B cell (primary cell): ENCODE measurements at regions not wholly inside any gene's neighbourhood (a gene's known extent, or its start where the extent isn't known, plus 50 kb on each side); places are given as distances from the start of the nearest gene placed in this dataset.

ENCODE experiments used
- ATAC-seq: fragments of 200-7000 bp; cut with Tn5 transposase; one replicate; pipeline ENCODE4 v1.10.0; 2021; ENCODE audit warnings: low read depth, mild to moderate bottlenecking, moderate number of reproducible peaks, moderate library complexity
- CTCF ChIA-PET: fragments of 350-600 bp; sonication (Branson Sonifier 250); formaldehyde crosslinking; loops from one replicate; lab custom pipeline; 2021; ENCODE audit warnings: antibody characterized with exemption, inconsistent platforms; lab: Charles Lee
- POLR2A ChIA-PET: fragments of 350-600 bp; sonication (Branson Sonifier 250); formaldehyde crosslinking; loops from one replicate; lab custom pipeline; 2021; ENCODE audit warnings: antibody characterized with exemption; lab: Charles Lee
- DNase-seq: peaks from one replicate; pipeline ENCODE4 v3.0.0; 2013
- H2AFZ ChIP-seq: 2 replicates; pipeline ENCODE4 v1.6.1; 2012; ENCODE audit warnings: mild to moderate bottlenecking, low read depth, low read length; ENCODE audit not compliant: insufficient read depth, poor library complexity, severe bottlenecking
- H3K27ac ChIP-seq, 2 donors: 1 replicate in 1 of 2; 2 replicates in 1 of 2; pipeline ENCODE4 v1.5.1; 2012 to 2013; ENCODE audit warnings: low read length in 2 of 2, mild to moderate bottlenecking in 2 of 2, moderate library complexity in 1 of 2
- H3K27me3 ChIP-seq, 4 experiments: fragments of 200-600 bp in 1 of 4; sonication (generic) in 1 of 4; replicated peaks in 1 of 4; 1 replicate in 2 of 4; 2 replicates in 2 of 4; pipeline versions ENCODE4 v1.6.1 to v1.7.0; 2013 to 2016; ENCODE audit warnings: low read length in 3 of 4, mild to moderate bottlenecking in 2 of 4, mixed read lengths in 1 of 4, moderate library complexity in 1 of 4; ENCODE audit not compliant: insufficient read depth in 4 of 4, control insufficient read depth in 3 of 4; ENCODE audit errors: control extremely low read depth in 1 of 4
- H3K36me3 ChIP-seq, 2 experiments: replicated peaks in 1 of 2; 1 replicate in 1 of 2; 2 replicates in 1 of 2; pipeline versions ENCODE4 v1.6.1 to v1.7.1; 2013; ENCODE audit warnings: low read length in 1 of 2; ENCODE audit not compliant: insufficient read depth in 2 of 2, control insufficient read depth in 1 of 2; ENCODE audit errors: control extremely low read depth in 1 of 2, extremely low read depth in 1 of 2
- H3K4me1 ChIP-seq, 2 donors: fragments of 200-600 bp in 1 of 2; sonication (generic) in 1 of 2; 1 replicate in 1 of 2; 2 replicates in 1 of 2; pipeline versions ENCODE4 v1.5.1 to v1.6.1; 2013 to 2017; ENCODE audit warnings: low read length in 2 of 2; ENCODE audit not compliant: control insufficient read depth in 2 of 2, insufficient read depth in 2 of 2
- H3K4me2 ChIP-seq: replicated peaks from 2 replicates; pipeline ENCODE3; 2012; ENCODE audit warnings: mild to moderate bottlenecking, low read depth, low read length; ENCODE audit not compliant: poor library complexity, severe bottlenecking
- H3K4me3 ChIP-seq, 5 experiments: fragments of 200-600 bp in 1 of 5; sonication (generic) in 1 of 5; 1 replicate in 3 of 5; 2 replicates in 2 of 5; pipeline versions ENCODE4 v1.5.1 to v1.7.0; 2011 to 2016; ENCODE audit warnings: low read length in 4 of 5, mild to moderate bottlenecking in 4 of 5, low read depth in 2 of 5, control low read depth in 1 of 5, moderate library complexity in 1 of 5; ENCODE audit not compliant: insufficient read depth in 1 of 5; ENCODE audit errors: control extremely low read depth in 1 of 5, extremely low read depth in 1 of 5
- H3K79me2 ChIP-seq: fragments of 200-600 bp; sonication (generic); one replicate; pipeline ENCODE4 v1.6.0; 2016; ENCODE audit warnings: low read length; ENCODE audit not compliant: control insufficient read depth, insufficient read depth
- H3K9ac ChIP-seq: fragments of 200-600 bp; sonication (generic); 2 replicates; pipeline ENCODE4 v1.6.1; 2017; ENCODE audit warnings: mild to moderate bottlenecking, low read length, moderate library complexity
- H3K9me3 ChIP-seq, 3 donors: one replicate each; pipeline versions ENCODE4 v1.6.1 to v1.7.1; 2013; ENCODE audit warnings: low read length in 2 of 3; ENCODE audit not compliant: control insufficient read depth in 2 of 3, insufficient read depth in 1 of 3; ENCODE audit errors: control extremely low read depth in 1 of 3
- H4K20me1 ChIP-seq: 2 replicates; pipeline ENCODE4 v1.6.0; 2012; ENCODE audit warnings: mild to moderate bottlenecking, low read length; ENCODE audit not compliant: insufficient read depth, control insufficient read depth, poor library complexity, severe bottlenecking
- H3K27ac Mint-ChIP-seq: one replicate; pipeline ENCODE4 v1.8.0; 2021; ENCODE audit warnings: mixed read lengths
- H3K27me3 Mint-ChIP-seq: one replicate; pipeline ENCODE4 v1.8.0; 2021; ENCODE audit warnings: mixed read lengths
- H3K4me1 Mint-ChIP-seq: one replicate; pipeline ENCODE4 v1.8.0; 2021; ENCODE audit warnings: mixed read lengths
- H3K4me3 Mint-ChIP-seq: one replicate; pipeline ENCODE4 v1.8.0; 2021; ENCODE audit warnings: mixed read lengths
- H3K9me3 Mint-ChIP-seq: one replicate; pipeline ENCODE4 v1.8.0; 2022; ENCODE audit warnings: mixed read lengths; ENCODE audit not compliant: insufficient read depth
- EZH2 ChIP-seq: IDR thresholded peaks from 2 replicates; pipeline ENCODE4 v1.6.1; 2012; ENCODE audit warnings: borderline replicate concordance, low read depth, mild to moderate bottlenecking, moderate library complexity, low read length; ENCODE audit not compliant: insufficient read depth, poor library complexity, severe bottlenecking
- WGBS: methylation state at CpG from one replicate; pipeline ENCODE4 v1.1.5; 2013; ENCODE audit warnings: missing lambda C conversion rate; ENCODE audit not compliant: insufficient coverage; 5-methylcytosine and 5-hydroxymethylcytosine counted together
- intact Hi-C: fragments of 100-400 bp; cut with micrococcal nuclease; formaldehyde crosslinking; loops from one replicate; pipeline ENCODE4 v1.10.0; 2022
- TF ChIP-seq, protein P1 (sequence below): fragments of 200-600 bp; IDR thresholded peaks from one replicate; pipeline ENCODE4 v1.8.0; 2022; ENCODE audit warnings: antibody characterized with exemption, mild to moderate bottlenecking

DNA sequence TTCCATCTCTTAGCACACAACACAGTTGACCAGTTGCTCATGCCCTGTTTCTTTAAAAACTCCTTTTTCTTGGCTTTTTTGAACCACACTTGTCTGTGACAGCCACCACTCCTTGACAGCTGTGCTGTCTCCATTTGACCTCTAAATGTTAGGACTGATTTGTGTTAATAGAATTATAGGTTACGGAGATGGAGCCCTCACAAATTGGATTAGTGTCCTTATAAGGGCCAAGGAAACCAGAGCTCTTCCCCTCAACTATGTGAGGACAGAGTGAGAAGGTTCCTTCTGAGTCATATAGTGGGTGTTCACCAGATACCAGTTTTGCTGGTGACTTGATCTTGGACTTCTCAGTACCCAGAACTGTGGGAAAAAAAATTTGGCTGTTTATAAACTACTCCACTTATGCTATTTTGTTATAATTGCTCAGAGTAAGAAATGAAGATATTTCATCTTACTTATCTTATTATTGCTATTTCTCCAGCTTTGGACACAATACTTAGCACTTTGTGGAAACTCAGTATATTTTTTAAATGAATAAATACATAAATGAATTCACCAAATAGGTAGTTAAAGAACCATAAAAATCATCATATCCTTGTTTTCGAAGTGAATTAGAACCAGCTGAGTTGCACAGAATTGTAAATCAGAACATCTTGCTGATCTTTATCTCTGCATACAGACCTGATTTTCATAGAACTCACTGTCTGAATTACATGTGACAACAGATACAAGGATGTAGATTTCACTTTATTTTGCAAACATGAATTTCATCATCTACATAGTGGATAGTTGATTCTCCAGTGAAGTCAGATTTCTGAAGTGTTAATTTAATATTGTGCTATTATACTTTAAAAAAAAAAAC lies 598.5 kb upstream of the IRAK1BP1 start:
- Histone ChIP-seq H3K4me1 (no peaks in the 10 kb centered on the region), H2AFZ (no peak overlapping the region), H3K9ac (no peak overlapping the region), H3K27ac (no peak overlapping the region), H3K27me3 (no peaks in the 10 kb centered on the region), H3K4me2 (no peak overlapping the region), H3K79me2 (no peaks in the 10 kb centered on the region), H3K36me3 (no peaks in the 10 kb centered on the region), H3K9me3 (no peaks in the 10 kb centered on the region), H3K4me3 (no peak overlapping the region), H4K20me1 (no peaks in the 10 kb centered on the region)
- WGBS = no CpG with 5 or more reads among the region's 2 CpGs
- ChIA-PET POLR2A (no interaction called here), CTCF (no interaction called here)
- Mint-ChIP-seq H3K27ac (no peak overlapping the region), H3K4me3 (no peak overlapping the region), H3K9me3 (no peaks in the 10 kb centered on the region), H3K27me3 (no peaks in the 10 kb centered on the region), H3K4me1 (no peaks in the 10 kb centered on the region)
- no peak for ATAC-seq
- TF ChIP-seq, protein P1, sequence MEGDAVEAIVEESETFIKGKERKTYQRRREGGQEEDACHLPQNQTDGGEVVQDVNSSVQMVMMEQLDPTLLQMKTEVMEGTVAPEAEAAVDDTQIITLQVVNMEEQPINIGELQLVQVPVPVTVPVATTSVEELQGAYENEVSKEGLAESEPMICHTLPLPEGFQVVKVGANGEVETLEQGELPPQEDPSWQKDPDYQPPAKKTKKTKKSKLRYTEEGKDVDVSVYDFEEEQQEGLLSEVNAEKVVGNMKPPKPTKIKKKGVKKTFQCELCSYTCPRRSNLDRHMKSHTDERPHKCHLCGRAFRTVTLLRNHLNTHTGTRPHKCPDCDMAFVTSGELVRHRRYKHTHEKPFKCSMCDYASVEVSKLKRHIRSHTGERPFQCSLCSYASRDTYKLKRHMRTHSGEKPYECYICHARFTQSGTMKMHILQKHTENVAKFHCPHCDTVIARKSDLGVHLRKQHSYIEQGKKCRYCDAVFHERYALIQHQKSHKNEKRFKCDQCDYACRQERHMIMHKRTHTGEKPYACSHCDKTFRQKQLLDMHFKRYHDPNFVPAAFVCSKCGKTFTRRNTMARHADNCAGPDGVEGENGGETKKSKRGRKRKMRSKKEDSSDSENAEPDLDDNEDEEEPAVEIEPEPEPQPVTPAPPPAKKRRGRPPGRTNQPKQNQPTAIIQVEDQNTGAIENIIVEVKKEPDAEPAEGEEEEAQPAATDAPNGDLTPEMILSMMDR = no peak
- no peak for TF ChIP-seq EZH2
- intact Hi-C loops = no loop called here
- DNase-seq = no peak

DNA sequence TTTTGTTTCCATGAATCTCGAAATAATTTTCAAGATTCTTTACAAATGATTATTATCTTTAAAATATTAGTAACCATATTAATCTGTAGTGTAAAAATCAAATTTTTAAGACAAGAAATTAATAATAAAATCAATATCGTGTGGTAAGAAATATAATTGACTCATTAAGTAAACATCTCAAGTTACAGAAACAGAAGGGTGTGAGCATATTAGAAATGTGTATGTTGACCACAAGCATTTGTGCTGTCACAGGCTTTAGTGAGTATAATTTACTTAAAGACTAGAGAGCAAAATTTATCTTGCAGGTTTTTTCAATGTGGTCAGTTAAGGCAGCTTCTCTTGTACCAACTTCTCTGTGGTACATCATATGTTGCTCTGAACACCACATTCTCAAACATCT lies 566.5 kb upstream of the IRAK1BP1 start:
- Histone ChIP-seq H3K4me3 (no peak overlapping the region), H3K27me3 (no peaks in the 10 kb centered on the region), H3K4me1 (no peaks in the 10 kb centered on the region), H3K9ac (no peak overlapping the region), H2AFZ (no peak overlapping the region), H3K4me2 (no peak overlapping the region), H3K9me3 (no peaks in the 10 kb centered on the region), H3K36me3 (no peaks in the 10 kb centered on the region), H3K79me2 (no peaks in the 10 kb centered on the region), H3K27ac (no peak overlapping the region), H4K20me1 (no peaks in the 10 kb centered on the region)
- Mint-ChIP-seq H3K4me1 (no peaks in the 10 kb centered on the region), H3K9me3 (no peaks in the 10 kb centered on the region), H3K27ac (no peak overlapping the region), H3K4me3 (no peak overlapping the region), H3K27me3 (no peaks in the 10 kb centered on the region)
- no peak for TF ChIP-seq EZH2
- TF ChIP-seq, protein P1 = no peak
- POLR2A ChIA-PET = no interaction called here
- no peak for DNase-seq
- ATAC-seq = no peak
- no CpG with 5 or more reads among the region's 2 CpGs for WGBS
- CTCF ChIA-PET = interaction anchor here (1.3 kb wide), 1 partner anchor 8 kb away, joined by 3 read pairs; no protein-coding TSS in a partner anchor
- intact Hi-C loops = no loop called here
